ENCODE measurements at regions not wholly inside any gene's neighbourhood (a gene's known extent, or its start where the extent isn't known, plus 50 kb on each side); places are given as distances from the start of the nearest gene placed in this dataset.

DNA sequence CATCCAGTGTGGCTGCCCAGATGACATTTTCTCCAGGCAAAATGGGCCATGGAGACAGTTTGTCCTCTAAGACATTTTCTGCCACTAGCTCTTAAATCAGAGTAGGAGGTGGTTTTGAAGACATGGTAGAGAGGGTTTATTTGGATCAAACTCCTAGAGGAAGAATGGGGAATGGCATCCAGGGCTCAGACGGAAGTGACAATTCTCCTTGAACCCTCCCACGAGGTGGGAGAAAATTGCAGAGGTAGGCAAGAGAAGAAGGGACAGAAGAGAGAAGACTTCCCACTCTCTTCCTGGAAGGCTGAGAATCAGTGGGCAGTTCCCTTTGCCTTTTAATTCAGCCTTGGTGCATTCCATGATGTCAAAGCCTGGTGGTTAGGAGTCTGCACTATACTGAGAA is 194.0 kb downstream of the SMIM20 start:
- no peaks in the 10 kb centered on the region for H3K79me2 ChIP-seq (ENCODE audit: control insufficient read depth, insufficient read depth, low read length)
- no peak overlapping the region for H3K9ac ChIP-seq (ENCODE audit: low read length)
- TF ChIP-seq EZH2 (IDR thresholded peaks at IDR 0.05; ENCODE audit: borderline replicate concordance, insufficient read depth, low read depth, low read length, poor library complexity, severe bottlenecking), result no peak
- TF ChIP-seq, protein P1, sequence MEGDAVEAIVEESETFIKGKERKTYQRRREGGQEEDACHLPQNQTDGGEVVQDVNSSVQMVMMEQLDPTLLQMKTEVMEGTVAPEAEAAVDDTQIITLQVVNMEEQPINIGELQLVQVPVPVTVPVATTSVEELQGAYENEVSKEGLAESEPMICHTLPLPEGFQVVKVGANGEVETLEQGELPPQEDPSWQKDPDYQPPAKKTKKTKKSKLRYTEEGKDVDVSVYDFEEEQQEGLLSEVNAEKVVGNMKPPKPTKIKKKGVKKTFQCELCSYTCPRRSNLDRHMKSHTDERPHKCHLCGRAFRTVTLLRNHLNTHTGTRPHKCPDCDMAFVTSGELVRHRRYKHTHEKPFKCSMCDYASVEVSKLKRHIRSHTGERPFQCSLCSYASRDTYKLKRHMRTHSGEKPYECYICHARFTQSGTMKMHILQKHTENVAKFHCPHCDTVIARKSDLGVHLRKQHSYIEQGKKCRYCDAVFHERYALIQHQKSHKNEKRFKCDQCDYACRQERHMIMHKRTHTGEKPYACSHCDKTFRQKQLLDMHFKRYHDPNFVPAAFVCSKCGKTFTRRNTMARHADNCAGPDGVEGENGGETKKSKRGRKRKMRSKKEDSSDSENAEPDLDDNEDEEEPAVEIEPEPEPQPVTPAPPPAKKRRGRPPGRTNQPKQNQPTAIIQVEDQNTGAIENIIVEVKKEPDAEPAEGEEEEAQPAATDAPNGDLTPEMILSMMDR (IDR thresholded peaks at IDR 0.05), result no peak
- H3K27ac ChIP-seq (ENCODE audit: low read length in 2 of 2), result no peak overlapping the region
- no peaks in the 10 kb centered on the region for H3K36me3 ChIP-seq (replicated peaks in 1 of 2; ENCODE audit: control extremely low read depth in 1 of 2, control insufficient read depth in 1 of 2, extremely low read depth in 1 of 2, insufficient read depth in 2 of 2, low read length in 1 of 2)
- WGBS (ENCODE audit: insufficient coverage), result no CpG with 5 or more reads among the region's 2 CpGs
- DNase-seq (no peak), ATAC-seq (ENCODE audit: low read depth) (no peak)
- Mint-ChIP-seq H3K4me1 (no peaks in the 10 kb centered on the region), H3K27ac (no peak overlapping the region), H3K27me3 (peaks cover 14% of the 10 kb centered on the region), H3K9me3 (ENCODE audit: insufficient read depth) (peaks cover 2% of the 10 kb centered on the region), H3K4me3 (no peak overlapping the region)
- no peak overlapping the region for H2AFZ ChIP-seq (ENCODE audit: insufficient read depth, low read depth, low read length, poor library complexity, severe bottlenecking)
- ChIA-PET POLR2A (no interaction called here), CTCF (interaction anchor here (0.6 kb wide), 1 partner anchor 356 kb away, joined by 4 read pairs; no protein-coding TSS in a partner anchor)
- no peaks in the 10 kb centered on the region for H3K4me1 ChIP-seq (ENCODE audit: control insufficient read depth in 2 of 2, insufficient read depth in 2 of 2, low read length in 2 of 2)
- no peak overlapping the region for H3K4me2 ChIP-seq (replicated peaks; ENCODE audit: low read depth, low read length, poor library complexity, severe bottlenecking)
- peaks cover 0 to 2% (median 0%) of the 10 kb centered on the region in 4 experiments for H3K27me3 ChIP-seq (replicated peaks in 1 of 4; ENCODE audit: control extremely low read depth in 1 of 4, control insufficient read depth in 3 of 4, insufficient read depth in 4 of 4, low read length in 3 of 4)
- H4K20me1 ChIP-seq (ENCODE audit: control insufficient read depth, insufficient read depth, low read length, poor library complexity, severe bottlenecking), result no peaks in the 10 kb centered on the region
- intact Hi-C loops (cut with micrococcal nuclease), result no loop called here
- H3K9me3 ChIP-seq (ENCODE audit: control extremely low read depth in 1 of 3, control insufficient read depth in 2 of 3, insufficient read depth in 1 of 3, low read length in 2 of 3), result peaks cover 0 to 5% (median 4%) of the 10 kb centered on the region in 3 donors
- H3K4me3 ChIP-seq (ENCODE audit: control extremely low read depth in 1 of 5, extremely low read depth in 1 of 5, insufficient read depth in 1 of 5, low read depth in 2 of 5, low read length in 4 of 5), result no peak overlapping the region

DNA sequence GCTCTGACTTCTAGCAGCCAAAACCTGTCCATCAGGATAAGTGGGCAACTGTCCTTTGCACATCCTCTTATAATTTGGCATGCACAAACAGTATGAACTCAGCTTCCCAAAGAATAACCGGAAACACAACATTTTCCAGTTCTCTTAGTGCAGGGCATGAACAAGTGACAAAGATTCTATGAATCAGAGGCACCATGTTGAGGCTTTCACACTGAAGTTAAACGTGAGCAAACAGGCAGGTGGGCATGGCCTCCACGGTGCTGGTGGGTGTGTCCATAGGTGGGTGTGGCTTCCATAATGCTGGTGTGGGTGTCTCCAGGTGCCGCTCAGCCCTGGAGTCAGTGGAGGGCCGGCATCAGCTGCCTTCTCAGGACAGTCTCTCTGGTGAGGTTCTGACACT is 196.5 kb downstream of the SMIM20 start:
- Mint-ChIP-seq H3K9me3 (ENCODE audit: insufficient read depth) (peaks cover 7% of the 10 kb centered on the region), H3K4me1 (no peaks in the 10 kb centered on the region), H3K27me3 (peaks cover 14% of the 10 kb centered on the region), H3K27ac (no peak overlapping the region), H3K4me3 (no peak overlapping the region)
- ATAC-seq (ENCODE audit: low read depth) (no peak), DNase-seq (no peak)
- Histone ChIP-seq H3K9ac (ENCODE audit: low read length) (no peak overlapping the region), H4K20me1 (ENCODE audit: control insufficient read depth, insufficient read depth, low read length, poor library complexity, severe bottlenecking) (no peaks in the 10 kb centered on the region), H2AFZ (ENCODE audit: insufficient read depth, low read depth, low read length, poor library complexity, severe bottlenecking) (no peak overlapping the region), H3K27ac (ENCODE audit: low read length in 2 of 2) (no peak overlapping the region), H3K4me3 (ENCODE audit: control extremely low read depth in 1 of 5, extremely low read depth in 1 of 5, insufficient read depth in 1 of 5, low read depth in 2 of 5, low read length in 4 of 5) (no peak overlapping the region), H3K27me3 (replicated peaks in 1 of 4; ENCODE audit: control extremely low read depth in 1 of 4, control insufficient read depth in 3 of 4, insufficient read depth in 4 of 4, low read length in 3 of 4) (peaks cover 0 to 2% (median 0%) of the 10 kb centered on the region in 4 experiments), H3K79me2 (ENCODE audit: control insufficient read depth, insufficient read depth, low read length) (no peaks in the 10 kb centered on the region), H3K36me3 (replicated peaks in 1 of 2; ENCODE audit: control extremely low read depth in 1 of 2, control insufficient read depth in 1 of 2, extremely low read depth in 1 of 2, insufficient read depth in 2 of 2, low read length in 1 of 2) (no peaks in the 10 kb centered on the region), H3K9me3 (ENCODE audit: control extremely low read depth in 1 of 3, control insufficient read depth in 2 of 3, insufficient read depth in 1 of 3, low read length in 2 of 3) (peaks cover 0 to 12% (median 10%) of the 10 kb centered on the region in 3 donors), H3K4me2 (replicated peaks; ENCODE audit: low read depth, low read length, poor library complexity, severe bottlenecking) (no peak overlapping the region), H3K4me1 (ENCODE audit: control insufficient read depth in 2 of 2, insufficient read depth in 2 of 2, low read length in 2 of 2) (no peaks in the 10 kb centered on the region)
- no peak for TF ChIP-seq EZH2 (IDR thresholded peaks at IDR 0.05; ENCODE audit: borderline replicate concordance, insufficient read depth, low read depth, low read length, poor library complexity, severe bottlenecking)
- TF ChIP-seq, protein P1 (IDR thresholded peaks at IDR 0.05), result no peak
- CTCF ChIA-PET, result no interaction called here
- 74% methylated on average over 5 of the region's 5 CpGs for WGBS (ENCODE audit: insufficient coverage)
- POLR2A ChIA-PET, result no interaction called here
- intact Hi-C loops (cut with micrococcal nuclease), result no loop called here
